SH-SY5Y (cell line): ENCODE measurements at regions not wholly inside any gene's neighbourhood (a gene's known extent, or its start where the extent isn't known, plus 50 kb on each side); places are given as distances from the start of the nearest gene placed in this dataset.

Source experiments
- GATA2 ChIP-seq: IDR thresholded peaks from 2 replicates; pipeline ENCODE4 v1.6.1; 2011; ENCODE audit warnings: mild to moderate bottlenecking, low read depth, low read length
- GATA3 ChIP-seq: IDR thresholded peaks from 2 replicates; pipeline ENCODE4 v1.6.1; 2011; ENCODE audit warnings: low read depth, mild to moderate bottlenecking, low read length, moderate library complexity

- no peak for TF ChIP-seq GATA2
- no peak for TF ChIP-seq GATA3
Measured at GRCh38 chr3:177862962-177863491, 665.7 kb upstream of the TBL1XR1 start.
